Neural cell (in vitro differentiated cells): ENCODE measurements at regions not wholly inside any gene's neighbourhood (a gene's known extent, or its start where the extent isn't known, plus 50 kb on each side); places are given as distances from the start of the nearest gene placed in this dataset.

ENCODE experiments used
- H2AFZ ChIP-seq: fragments of 200-600, 300-800 bp; sonication (generic), shearing (Covaris generic); 2 replicates; pipeline ENCODE4 v1.6.0; 2014; ENCODE audit warnings: low read depth, mild to moderate bottlenecking, antibody characterized with exemption, low read length, moderate library complexity
- H3F3A ChIP-seq: fragments of 200-600 bp; shearing (Covaris generic); 2 replicates; pipeline ENCODE4 v1.6.1; 2016; ENCODE audit warnings: mild to moderate bottlenecking, moderate library complexity, mixed read lengths, antibody characterized with exemption, low read length; ENCODE audit not compliant: insufficient read depth, poor library complexity, severe bottlenecking
- H3K27ac ChIP-seq: fragments of 200-600, 300-800 bp; sonication (generic), shearing (Covaris generic); 2 replicates; pipeline ENCODE4 v1.5.1; 2014; ENCODE audit warnings: mild to moderate bottlenecking, low read length, moderate library complexity
- H3K27me3 ChIP-seq: fragments of 300-800, 200-600 bp; sonication (generic), shearing (Covaris generic); 2 replicates; pipeline ENCODE4 v1.6.0; 2014; ENCODE audit warnings: mild to moderate bottlenecking, low read depth, low read length, moderate library complexity; ENCODE audit not compliant: insufficient read depth
- H3K36me3 ChIP-seq: fragments of 300-800, 200-600 bp; sonication (generic), shearing (Covaris generic); 2 replicates; pipeline ENCODE4 v1.5.1; 2014; ENCODE audit warnings: mild to moderate bottlenecking, antibody characterized with exemption, low read length, moderate library complexity; ENCODE audit not compliant: insufficient read depth
- H3K4me2 ChIP-seq: fragments of 300-800, 200-600 bp; sonication (generic), shearing (Covaris generic); 2 replicates; pipeline ENCODE4 v1.6.0; 2014; ENCODE audit warnings: mild to moderate bottlenecking, low read length
- H3K4me3 ChIP-seq: fragments of 300-800, 200-600 bp; sonication (generic), shearing (Covaris generic); 2 replicates; pipeline ENCODE4 v1.5.1; 2014; ENCODE audit warnings: mild to moderate bottlenecking, low read length, moderate library complexity
- H3K79me2 ChIP-seq: fragments of 200-600 bp; shearing (Covaris generic); replicated peaks from 2 replicates; pipeline ENCODE4 v1.6.0; 2014; ENCODE audit warnings: mild to moderate bottlenecking, low read length, moderate library complexity; ENCODE audit not compliant: insufficient read depth
- H3K9ac ChIP-seq: fragments of 300-800, 200-600 bp; sonication (generic), shearing (Covaris generic); 2 replicates; pipeline ENCODE4 v1.6.1; 2016; ENCODE audit warnings: mild to moderate bottlenecking, low read length, mixed read lengths
- H3K9me2 ChIP-seq: fragments of 200-600 bp; shearing (Covaris generic); 2 replicates; pipeline ENCODE4 v1.6.1; 2016; ENCODE audit warnings: mild to moderate bottlenecking, low read length, mixed read lengths; ENCODE audit not compliant: insufficient read depth
- H3K9me3 ChIP-seq: fragments of 200-600, 300-800 bp; sonication (generic), shearing (Covaris generic); 2 replicates; pipeline ENCODE4 v1.6.1; 2016; ENCODE audit warnings: mild to moderate bottlenecking, mixed run types, low read length, moderate library complexity, mixed read lengths
- H4K20me1 ChIP-seq: fragments of 200-600 bp; shearing (Covaris generic); 2 replicates; pipeline ENCODE4 v1.6.1; 2016; ENCODE audit warnings: mild to moderate bottlenecking, mixed run types; ENCODE audit not compliant: insufficient read depth
- EP300 ChIP-seq: fragments of 450-650 bp; conservative IDR thresholded peaks from 2 replicates; pipeline ENCODE4 v1.6.1; 2014; ENCODE audit warnings: antibody characterized with exemption, mild to moderate bottlenecking, moderate library complexity; ENCODE audit not compliant: poor library complexity, severe bottlenecking
- EZH2 ChIP-seq: fragments of 200-600, 300-800 bp; shearing (Covaris generic), sonication (generic); IDR thresholded peaks from 2 replicates; pipeline ENCODE4 v1.6.1; 2014; ENCODE audit warnings: antibody characterized with exemption, low read length, borderline replicate concordance, mild to moderate bottlenecking; ENCODE audit not compliant: insufficient read depth, poor library complexity, severe bottlenecking
- MXI1 ChIP-seq: fragments of 450-650 bp; conservative IDR thresholded peaks from 2 replicates; pipeline ENCODE4 v1.6.1; 2014; ENCODE audit warnings: antibody characterized with exemption, mild to moderate bottlenecking; ENCODE audit not compliant: poor library complexity, severe bottlenecking
- POLR2AphosphoS5 ChIP-seq: IDR thresholded peaks from 2 replicates; pipeline ENCODE4 v1.6.1; 2012
- RAD21 ChIP-seq: fragments of 450-650 bp; conservative IDR thresholded peaks from 2 replicates; pipeline ENCODE4 v1.6.1; 2014; ENCODE audit warnings: antibody characterized with exemption, mild to moderate bottlenecking, moderate library complexity
- SMC3 ChIP-seq: fragments of 450-650 bp; conservative IDR thresholded peaks from 2 replicates; pipeline ENCODE4 v1.6.1; 2014; ENCODE audit warnings: antibody characterized with exemption, mild to moderate bottlenecking, moderate library complexity; ENCODE audit not compliant: poor library complexity
- TAF1 ChIP-seq: IDR thresholded peaks from 2 replicates; pipeline ENCODE4 v1.6.1; 2012; ENCODE audit warnings: low read depth
- TF ChIP-seq, protein P1 (sequence below): IDR thresholded peaks from 2 replicates; pipeline ENCODE4 v1.6.1; 2012; ENCODE audit warnings: borderline replicate concordance
- TF ChIP-seq, protein P2 (sequence below): fragments of 450-650 bp; IDR thresholded peaks from 2 replicates; pipeline ENCODE4 v1.5.1; 2014; ENCODE audit warnings: antibody characterized with exemption, mild to moderate bottlenecking, moderate library complexity; ENCODE audit not compliant: poor library complexity, severe bottlenecking

DNA sequence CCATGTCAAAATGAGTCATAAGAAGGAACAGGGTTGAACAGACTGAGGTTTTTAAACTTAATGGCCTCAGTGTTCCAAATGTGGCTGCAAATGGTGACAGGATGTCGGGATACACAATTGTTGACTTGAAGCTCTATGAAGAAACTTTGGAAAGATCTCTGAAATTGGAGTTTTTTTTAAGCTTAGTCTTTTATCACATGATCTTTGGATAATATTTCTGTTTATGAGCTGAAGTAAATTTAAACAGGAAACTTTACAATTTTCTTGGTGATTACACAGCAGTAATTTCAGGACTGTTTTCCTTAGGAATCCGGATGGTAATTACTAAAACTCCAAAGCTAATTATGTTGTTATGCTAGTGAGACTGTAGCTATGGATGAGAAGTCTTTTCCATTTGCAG, 199.1 kb upstream of the NRXN1 start:
- H3K36me3 ChIP-seq: no peaks in the 10 kb centered on the region
- H3F3A ChIP-seq: no peaks in the 10 kb centered on the region
- no peaks in the 10 kb centered on the region for H3K9me2 ChIP-seq
- no peaks in the 10 kb centered on the region for H4K20me1 ChIP-seq
- H3K4me3 ChIP-seq: no peak overlapping the region
- no peaks in the 10 kb centered on the region for H3K9me3 ChIP-seq
- no peak overlapping the region for H3K4me2 ChIP-seq
- TF ChIP-seq POLR2AphosphoS5: no peak
- TF ChIP-seq MXI1: no peak
- TF ChIP-seq, protein P1, sequence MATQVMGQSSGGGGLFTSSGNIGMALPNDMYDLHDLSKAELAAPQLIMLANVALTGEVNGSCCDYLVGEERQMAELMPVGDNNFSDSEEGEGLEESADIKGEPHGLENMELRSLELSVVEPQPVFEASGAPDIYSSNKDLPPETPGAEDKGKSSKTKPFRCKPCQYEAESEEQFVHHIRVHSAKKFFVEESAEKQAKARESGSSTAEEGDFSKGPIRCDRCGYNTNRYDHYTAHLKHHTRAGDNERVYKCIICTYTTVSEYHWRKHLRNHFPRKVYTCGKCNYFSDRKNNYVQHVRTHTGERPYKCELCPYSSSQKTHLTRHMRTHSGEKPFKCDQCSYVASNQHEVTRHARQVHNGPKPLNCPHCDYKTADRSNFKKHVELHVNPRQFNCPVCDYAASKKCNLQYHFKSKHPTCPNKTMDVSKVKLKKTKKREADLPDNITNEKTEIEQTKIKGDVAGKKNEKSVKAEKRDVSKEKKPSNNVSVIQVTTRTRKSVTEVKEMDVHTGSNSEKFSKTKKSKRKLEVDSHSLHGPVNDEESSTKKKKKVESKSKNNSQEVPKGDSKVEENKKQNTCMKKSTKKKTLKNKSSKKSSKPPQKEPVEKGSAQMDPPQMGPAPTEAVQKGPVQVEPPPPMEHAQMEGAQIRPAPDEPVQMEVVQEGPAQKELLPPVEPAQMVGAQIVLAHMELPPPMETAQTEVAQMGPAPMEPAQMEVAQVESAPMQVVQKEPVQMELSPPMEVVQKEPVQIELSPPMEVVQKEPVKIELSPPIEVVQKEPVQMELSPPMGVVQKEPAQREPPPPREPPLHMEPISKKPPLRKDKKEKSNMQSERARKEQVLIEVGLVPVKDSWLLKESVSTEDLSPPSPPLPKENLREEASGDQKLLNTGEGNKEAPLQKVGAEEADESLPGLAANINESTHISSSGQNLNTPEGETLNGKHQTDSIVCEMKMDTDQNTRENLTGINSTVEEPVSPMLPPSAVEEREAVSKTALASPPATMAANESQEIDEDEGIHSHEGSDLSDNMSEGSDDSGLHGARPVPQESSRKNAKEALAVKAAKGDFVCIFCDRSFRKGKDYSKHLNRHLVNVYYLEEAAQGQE: no peak
- no peak for TF ChIP-seq EZH2
- no peak for TF ChIP-seq TAF1
- TF ChIP-seq, protein P2, sequence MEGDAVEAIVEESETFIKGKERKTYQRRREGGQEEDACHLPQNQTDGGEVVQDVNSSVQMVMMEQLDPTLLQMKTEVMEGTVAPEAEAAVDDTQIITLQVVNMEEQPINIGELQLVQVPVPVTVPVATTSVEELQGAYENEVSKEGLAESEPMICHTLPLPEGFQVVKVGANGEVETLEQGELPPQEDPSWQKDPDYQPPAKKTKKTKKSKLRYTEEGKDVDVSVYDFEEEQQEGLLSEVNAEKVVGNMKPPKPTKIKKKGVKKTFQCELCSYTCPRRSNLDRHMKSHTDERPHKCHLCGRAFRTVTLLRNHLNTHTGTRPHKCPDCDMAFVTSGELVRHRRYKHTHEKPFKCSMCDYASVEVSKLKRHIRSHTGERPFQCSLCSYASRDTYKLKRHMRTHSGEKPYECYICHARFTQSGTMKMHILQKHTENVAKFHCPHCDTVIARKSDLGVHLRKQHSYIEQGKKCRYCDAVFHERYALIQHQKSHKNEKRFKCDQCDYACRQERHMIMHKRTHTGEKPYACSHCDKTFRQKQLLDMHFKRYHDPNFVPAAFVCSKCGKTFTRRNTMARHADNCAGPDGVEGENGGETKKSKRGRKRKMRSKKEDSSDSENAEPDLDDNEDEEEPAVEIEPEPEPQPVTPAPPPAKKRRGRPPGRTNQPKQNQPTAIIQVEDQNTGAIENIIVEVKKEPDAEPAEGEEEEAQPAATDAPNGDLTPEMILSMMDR: no peak
- no peak for TF ChIP-seq RAD21
- no peak for TF ChIP-seq SMC3
- TF ChIP-seq EP300: no peak
- no peaks in the 10 kb centered on the region for H3K79me2 ChIP-seq
- H3K27ac ChIP-seq: no peak overlapping the region
- H3K9ac ChIP-seq: no peak overlapping the region
- no peak overlapping the region for H2AFZ ChIP-seq
- no peaks in the 10 kb centered on the region for H3K27me3 ChIP-seq

DNA sequence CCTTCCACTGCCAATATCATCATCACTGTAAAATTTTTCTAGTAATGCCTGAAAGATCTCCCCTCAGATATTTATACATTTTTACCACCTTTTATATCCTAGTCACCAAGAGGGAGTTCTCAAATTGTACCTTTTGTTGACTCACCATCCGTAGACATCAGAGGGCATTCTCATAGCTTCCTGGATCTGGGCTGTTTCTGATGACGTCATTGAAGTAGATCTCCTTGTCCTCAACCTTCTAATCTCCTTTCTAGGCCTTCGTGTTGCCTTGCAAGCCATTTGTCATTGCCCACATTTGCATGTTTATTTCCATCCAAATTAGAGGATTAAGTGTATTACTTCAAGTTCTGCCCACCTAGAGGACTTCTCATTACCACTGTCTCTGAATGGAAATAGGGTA, 193.4 kb upstream of the NRXN1 start:
- H3K27me3 ChIP-seq: no peaks in the 10 kb centered on the region

More for the DNA sequence above, 193.4 kb upstream of the NRXN1 start:
- Histone ChIP-seq H3K36me3 (no peaks in the 10 kb centered on the region), H3K9ac (no peak overlapping the region), H3K79me2 (no peaks in the 10 kb centered on the region), H3K9me3 (no peaks in the 10 kb centered on the region), H3K9me2 (no peaks in the 10 kb centered on the region), H3K4me2 (no peak overlapping the region), H3K4me3 (no peak overlapping the region), H4K20me1 (no peaks in the 10 kb centered on the region), H3F3A (no peaks in the 10 kb centered on the region), H2AFZ (no peak overlapping the region), H3K27ac (no peak overlapping the region)
- TF ChIP-seq EP300: no peak
- no peak for TF ChIP-seq EZH2
- no peak for TF ChIP-seq MXI1
- TF ChIP-seq, protein P1: no peak
- TF ChIP-seq SMC3: no peak
